Esophagus muscularis mucosa (tissue), 3 donors: ENCODE measurements at regions not wholly inside any gene's neighbourhood (a gene's known extent, or its start where the extent isn't known, plus 50 kb on each side); places are given as distances from the start of the nearest gene placed in this dataset.

ENCODE experiments used
- POLR2A ChIP-seq: fragments of 450-650 bp; IDR thresholded peaks from one replicate; pipeline ENCODE4 v1.6.1; 2017; ENCODE audit warnings: antibody characterized with exemption, moderate library complexity, mild to moderate bottlenecking, low read depth
- POLR2AphosphoS5 ChIP-seq, 2 donors: sonication (generic); formaldehyde crosslinking; IDR thresholded peaks; one replicate each; pipeline ENCODE4 v1.6.1; 2017; ENCODE audit warnings: antibody characterized with exemption in 2 of 2
- TF ChIP-seq, protein P1 (sequence below), 3 experiments: fragments of 200-600 bp in 2 of 3; fragments of 450-650 bp in 1 of 3; sonication (generic) in 2 of 3; IDR thresholded peaks; one replicate each; pipeline ENCODE4 v1.5.1; 2017 to 2019; ENCODE audit warnings: antibody characterized with exemption in 3 of 3, mild to moderate bottlenecking in 2 of 3, moderate library complexity in 1 of 3

- TF ChIP-seq POLR2A (no peak), POLR2AphosphoS5 (IDR thresholded peaks at IDR 0.05) (no peak)
- TF ChIP-seq, protein P1, sequence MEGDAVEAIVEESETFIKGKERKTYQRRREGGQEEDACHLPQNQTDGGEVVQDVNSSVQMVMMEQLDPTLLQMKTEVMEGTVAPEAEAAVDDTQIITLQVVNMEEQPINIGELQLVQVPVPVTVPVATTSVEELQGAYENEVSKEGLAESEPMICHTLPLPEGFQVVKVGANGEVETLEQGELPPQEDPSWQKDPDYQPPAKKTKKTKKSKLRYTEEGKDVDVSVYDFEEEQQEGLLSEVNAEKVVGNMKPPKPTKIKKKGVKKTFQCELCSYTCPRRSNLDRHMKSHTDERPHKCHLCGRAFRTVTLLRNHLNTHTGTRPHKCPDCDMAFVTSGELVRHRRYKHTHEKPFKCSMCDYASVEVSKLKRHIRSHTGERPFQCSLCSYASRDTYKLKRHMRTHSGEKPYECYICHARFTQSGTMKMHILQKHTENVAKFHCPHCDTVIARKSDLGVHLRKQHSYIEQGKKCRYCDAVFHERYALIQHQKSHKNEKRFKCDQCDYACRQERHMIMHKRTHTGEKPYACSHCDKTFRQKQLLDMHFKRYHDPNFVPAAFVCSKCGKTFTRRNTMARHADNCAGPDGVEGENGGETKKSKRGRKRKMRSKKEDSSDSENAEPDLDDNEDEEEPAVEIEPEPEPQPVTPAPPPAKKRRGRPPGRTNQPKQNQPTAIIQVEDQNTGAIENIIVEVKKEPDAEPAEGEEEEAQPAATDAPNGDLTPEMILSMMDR (IDR thresholded peaks at IDR 0.05) = no peak
These were observed 259.7 kb downstream of the CSNK1G3 start for GRCh38 chr5:123771715-123772114.
